T-helper 2 cell treated with Interferon-gamma antibody and Interleukin-4, amounts not matched to agents 5 μg/mL and 100 μg/mL, for 36 hours (primary cell): ENCODE measurements at regions not wholly inside any gene's neighbourhood (a gene's known extent, or its start where the extent isn't known, plus 50 kb on each side); places are given as distances from the start of the nearest gene placed in this dataset.

Source experiments
- DNase-seq: peaks from one replicate; pipeline ENCODE4 v3.0.0; 2021; ENCODE audit warnings: low spot score
- H3K27ac Mint-ChIP-seq: one replicate; pipeline ENCODE4 v1.8.0; 2021; ENCODE audit warnings: mild to moderate bottlenecking, mixed read lengths
- H3K27me3 Mint-ChIP-seq: one replicate; pipeline ENCODE4 v1.8.0; 2021; ENCODE audit warnings: low read depth, mixed read lengths
- H3K36me3 Mint-ChIP-seq: one replicate; pipeline ENCODE4 v1.8.0; 2021; ENCODE audit warnings: low read depth, mixed read lengths
- H3K4me1 Mint-ChIP-seq: one replicate; pipeline ENCODE4 v1.8.0; 2021; ENCODE audit warnings: low read depth, mixed read lengths
- H3K4me3 Mint-ChIP-seq: one replicate; pipeline ENCODE4 v1.8.0; 2022; ENCODE audit warnings: mild to moderate bottlenecking, moderate library complexity, mixed read lengths
- H3K9me3 Mint-ChIP-seq: one replicate; pipeline ENCODE4 v1.8.0; 2021; ENCODE audit warnings: mixed read lengths

GRCh38 chr16:54504372-54504771 lies 217.8 kb upstream of the IRX3 start:
- H3K4me3 Mint-ChIP-seq: no peak overlapping the region
- no peak for DNase-seq
- H3K4me1 Mint-ChIP-seq: no peaks in the 10 kb centered on the region
- no peak overlapping the region for H3K27ac Mint-ChIP-seq
- H3K36me3 Mint-ChIP-seq: no peaks in the 10 kb centered on the region
- H3K27me3 Mint-ChIP-seq: peaks cover 2% of the 10 kb centered on the region
- no peaks in the 10 kb centered on the region for H3K9me3 Mint-ChIP-seq

- Mint-ChIP-seq H3K4me3 (no peak overlapping the region), H3K4me1 (no peaks in the 10 kb centered on the region), H3K27ac (no peak overlapping the region), H3K27me3 (peaks cover 2% of the 10 kb centered on the region), H3K36me3 (no peaks in the 10 kb centered on the region), H3K9me3 (no peaks in the 10 kb centered on the region)
- DNase-seq: no peak
Measured at GRCh38 chr16:54503856-54504219, 217.3 kb upstream of the IRX3 start.

- no peak for DNase-seq
- Mint-ChIP-seq H3K9me3 (peaks cover under 1% of the 10 kb centered on the region), H3K36me3 (no peaks in the 10 kb centered on the region), H3K27me3 (peaks cover 2% of the 10 kb centered on the region), H3K4me1 (no peaks in the 10 kb centered on the region), H3K27ac (no peak overlapping the region), H3K4me3 (no peak overlapping the region)
Measured at GRCh38 chr16:54503011-54503855, 216.6 kb upstream of the IRX3 start.

- no peaks in the 10 kb centered on the region for H3K4me1 Mint-ChIP-seq
- DNase-seq: no peak
- no peak overlapping the region for H3K4me3 Mint-ChIP-seq
- H3K27ac Mint-ChIP-seq: no peak overlapping the region
- peaks cover 2% of the 10 kb centered on the region for H3K27me3 Mint-ChIP-seq
- H3K36me3 Mint-ChIP-seq: no peaks in the 10 kb centered on the region
- peaks cover 7% of the 10 kb centered on the region for H3K9me3 Mint-ChIP-seq
Measured at GRCh38 chr16:54501797-54502196, 215.2 kb upstream of the IRX3 start.

- DNase-seq: no peak
Measured at GRCh38 chr16:54493594-54493993, 207.0 kb upstream of the IRX3 start.

GRCh38 chr16:54493061-54493460 lies 206.5 kb upstream of the IRX3 start:
- Mint-ChIP-seq H3K4me1 (no peaks in the 10 kb centered on the region), H3K9me3 (peaks cover 5% of the 10 kb centered on the region), H3K27ac (no peak overlapping the region), H3K4me3 (no peak overlapping the region), H3K27me3 (peaks cover 2% of the 10 kb centered on the region), H3K36me3 (no peaks in the 10 kb centered on the region)
- no peak for DNase-seq

More at GRCh38 chr16:54493594-54493993, 207.0 kb upstream of the IRX3 start:
- Mint-ChIP-seq H3K36me3 (no peaks in the 10 kb centered on the region), H3K27ac (no peak overlapping the region), H3K27me3 (peaks cover 2% of the 10 kb centered on the region), H3K9me3 (peaks cover 7% of the 10 kb centered on the region), H3K4me1 (no peaks in the 10 kb centered on the region), H3K4me3 (no peak overlapping the region)

GRCh38 chr16:54490112-54490488 lies 203.5 kb upstream of the IRX3 start:
- Mint-ChIP-seq H3K27me3 (peaks cover 2% of the 10 kb centered on the region), H3K9me3 (no peaks in the 10 kb centered on the region), H3K4me1 (no peaks in the 10 kb centered on the region), H3K27ac (no peak overlapping the region), H3K4me3 (no peak overlapping the region), H3K36me3 (no peaks in the 10 kb centered on the region)
- DNase-seq: no peak

- Mint-ChIP-seq H3K27me3 (peaks cover 2% of the 10 kb centered on the region), H3K36me3 (no peaks in the 10 kb centered on the region), H3K9me3 (no peaks in the 10 kb centered on the region), H3K4me3 (no peak overlapping the region), H3K27ac (no peak overlapping the region), H3K4me1 (no peaks in the 10 kb centered on the region)
- no peak for DNase-seq
Measured at GRCh38 chr16:54489225-54490111, 202.9 kb upstream of the IRX3 start.

GRCh38 chr16:54488729-54489128 lies 202.1 kb upstream of the IRX3 start:
- no peaks in the 10 kb centered on the region for H3K4me1 Mint-ChIP-seq

GRCh38 chr16:54487933-54488332 lies 201.3 kb upstream of the IRX3 start:
- H3K4me1 Mint-ChIP-seq: no peaks in the 10 kb centered on the region
- peaks cover 2% of the 10 kb centered on the region for H3K27me3 Mint-ChIP-seq
- no peak overlapping the region for H3K27ac Mint-ChIP-seq
- no peak for DNase-seq
- H3K4me3 Mint-ChIP-seq: no peak overlapping the region
- no peaks in the 10 kb centered on the region for H3K36me3 Mint-ChIP-seq
- H3K9me3 Mint-ChIP-seq: no peaks in the 10 kb centered on the region

More at GRCh38 chr16:54488729-54489128, 202.1 kb upstream of the IRX3 start:
- Mint-ChIP-seq H3K9me3 (no peaks in the 10 kb centered on the region), H3K4me3 (no peak overlapping the region), H3K27me3 (peaks cover 2% of the 10 kb centered on the region), H3K27ac (no peak overlapping the region), H3K36me3 (no peaks in the 10 kb centered on the region)
- DNase-seq: no peak

GRCh38 chr16:54484700-54485099 lies 198.1 kb upstream of the IRX3 start:
- no peaks in the 10 kb centered on the region for H3K9me3 Mint-ChIP-seq
- H3K36me3 Mint-ChIP-seq: no peaks in the 10 kb centered on the region
- no peak overlapping the region for H3K4me3 Mint-ChIP-seq
- no peaks in the 10 kb centered on the region for H3K27me3 Mint-ChIP-seq
- H3K27ac Mint-ChIP-seq: no peak overlapping the region
- no peak for DNase-seq
- no peaks in the 10 kb centered on the region for H3K4me1 Mint-ChIP-seq

- no peak overlapping the region for H3K4me3 Mint-ChIP-seq
Measured at GRCh38 chr16:54482892-54483574, 196.4 kb upstream of the IRX3 start.

GRCh38 chr16:54480429-54480828 lies 193.8 kb upstream of the IRX3 start:
- no peaks in the 10 kb centered on the region for H3K36me3 Mint-ChIP-seq
- DNase-seq: no peak
- no peak overlapping the region for H3K27ac Mint-ChIP-seq
- H3K9me3 Mint-ChIP-seq: no peaks in the 10 kb centered on the region
- H3K4me3 Mint-ChIP-seq: no peak overlapping the region
- no peaks in the 10 kb centered on the region for H3K27me3 Mint-ChIP-seq
- no peaks in the 10 kb centered on the region for H3K4me1 Mint-ChIP-seq

More at GRCh38 chr16:54482892-54483574, 196.4 kb upstream of the IRX3 start:
- no peak overlapping the region for H3K27ac Mint-ChIP-seq
- H3K4me1 Mint-ChIP-seq: no peaks in the 10 kb centered on the region
- DNase-seq: no peak
- no peaks in the 10 kb centered on the region for H3K27me3 Mint-ChIP-seq
- no peaks in the 10 kb centered on the region for H3K36me3 Mint-ChIP-seq
- no peaks in the 10 kb centered on the region for H3K9me3 Mint-ChIP-seq

GRCh38 chr16:54479546-54479945 lies 193.0 kb upstream of the IRX3 start:
- no peaks in the 10 kb centered on the region for H3K27me3 Mint-ChIP-seq
- no peak overlapping the region for H3K27ac Mint-ChIP-seq
- DNase-seq: no peak
- H3K4me1 Mint-ChIP-seq: no peaks in the 10 kb centered on the region
- no peak overlapping the region for H3K4me3 Mint-ChIP-seq
- H3K9me3 Mint-ChIP-seq: no peaks in the 10 kb centered on the region
- no peaks in the 10 kb centered on the region for H3K36me3 Mint-ChIP-seq
